SIG-M5 (cell line): ENCODE measurements at regions not wholly inside any gene's neighbourhood (a gene's known extent, or its start where the extent isn't known, plus 50 kb on each side); places are given as distances from the start of the nearest gene placed in this dataset.
"Not testable (repeated sequence)": the region's sequence is repeated elsewhere in the genome, so short reads cannot be mapped to it uniquely, and the experiment has no call there.

Experiments used
- DNase-seq: peaks from one replicate; lab custom pipeline; 2025; lab: John Stamatoyannopoulos, UW

DNA sequence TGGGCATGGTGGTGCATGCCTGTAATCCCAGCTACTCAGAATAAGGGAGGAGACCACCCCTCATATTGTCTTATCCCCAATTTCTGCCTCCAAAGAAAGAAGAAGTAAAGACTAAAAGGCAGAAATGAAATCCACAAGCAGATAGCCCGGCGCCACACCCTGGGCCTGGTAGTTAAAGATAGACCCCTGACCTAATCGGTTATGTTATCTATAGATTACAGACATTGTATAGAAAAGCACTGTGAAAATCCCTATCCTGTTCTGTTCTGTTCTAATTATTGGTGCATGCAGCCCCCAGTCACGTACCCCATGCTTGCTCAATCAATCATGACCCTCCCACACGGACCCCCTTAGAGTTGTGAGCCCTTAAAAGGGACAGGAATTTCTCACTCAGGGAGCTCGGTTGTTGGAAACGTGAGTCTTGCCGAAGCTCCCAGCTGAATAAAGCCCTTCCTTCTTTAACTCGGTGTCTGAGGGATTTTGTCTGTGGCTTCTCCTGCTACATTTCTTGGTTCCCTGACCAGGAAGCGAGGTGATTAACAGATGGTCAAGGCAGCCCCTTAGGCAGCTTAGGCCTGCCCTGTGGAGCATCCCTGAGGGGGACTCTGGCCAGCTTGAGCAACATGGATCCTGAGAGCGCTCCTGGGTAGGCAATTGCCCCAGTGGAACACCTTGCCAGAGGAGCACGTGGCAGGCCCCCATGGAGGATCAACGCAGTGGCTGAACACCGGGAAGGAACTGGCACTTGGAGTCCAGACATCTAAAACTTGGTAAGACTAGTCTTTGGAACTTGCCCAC, 188.7 kb upstream of the NDUFV2 start:
- not testable (repeated sequence) for DNase-seq

DNA sequence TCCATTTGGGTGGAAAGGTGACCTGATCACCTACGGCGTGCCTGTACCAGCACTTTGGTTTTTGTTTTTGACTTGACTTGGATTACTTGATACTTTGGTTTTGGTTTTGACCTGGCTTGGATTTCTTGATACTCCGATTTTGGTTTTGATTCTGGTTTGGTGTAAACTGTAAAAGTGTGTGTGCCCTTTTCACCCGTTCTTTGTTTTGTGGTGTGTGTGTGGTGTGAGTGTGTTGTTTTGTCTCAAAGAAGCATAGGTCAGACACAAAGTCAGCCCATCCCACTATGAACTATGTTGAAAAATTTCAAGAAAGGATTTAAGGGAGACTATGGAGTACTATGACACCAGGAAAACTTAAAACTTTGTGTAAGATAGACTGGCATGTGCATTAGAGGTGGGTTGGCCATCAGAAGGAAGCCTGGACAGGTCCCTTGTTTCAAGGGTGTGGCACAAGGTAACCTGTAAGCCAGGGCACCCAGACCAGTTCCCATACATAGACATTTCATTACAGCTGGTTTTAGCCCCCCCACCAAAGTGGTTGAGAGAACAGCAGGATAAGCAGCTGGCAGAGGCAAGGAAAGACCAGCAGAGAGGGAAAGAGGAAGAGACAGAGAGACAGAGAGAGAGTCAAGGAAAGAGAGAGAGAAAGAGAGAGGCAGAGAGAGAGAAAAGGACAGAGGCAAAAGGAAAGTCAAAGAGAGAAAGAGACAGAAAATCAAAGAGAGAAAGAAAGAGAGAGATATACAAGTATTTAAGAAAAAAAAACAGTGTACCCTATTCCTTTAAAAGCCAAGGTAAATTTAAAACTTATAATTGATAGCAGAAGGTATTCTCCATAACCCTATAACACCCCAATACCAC, 187.9 kb upstream of the NDUFV2 start:
- DNase-seq, result not testable (repeated sequence)

DNA sequence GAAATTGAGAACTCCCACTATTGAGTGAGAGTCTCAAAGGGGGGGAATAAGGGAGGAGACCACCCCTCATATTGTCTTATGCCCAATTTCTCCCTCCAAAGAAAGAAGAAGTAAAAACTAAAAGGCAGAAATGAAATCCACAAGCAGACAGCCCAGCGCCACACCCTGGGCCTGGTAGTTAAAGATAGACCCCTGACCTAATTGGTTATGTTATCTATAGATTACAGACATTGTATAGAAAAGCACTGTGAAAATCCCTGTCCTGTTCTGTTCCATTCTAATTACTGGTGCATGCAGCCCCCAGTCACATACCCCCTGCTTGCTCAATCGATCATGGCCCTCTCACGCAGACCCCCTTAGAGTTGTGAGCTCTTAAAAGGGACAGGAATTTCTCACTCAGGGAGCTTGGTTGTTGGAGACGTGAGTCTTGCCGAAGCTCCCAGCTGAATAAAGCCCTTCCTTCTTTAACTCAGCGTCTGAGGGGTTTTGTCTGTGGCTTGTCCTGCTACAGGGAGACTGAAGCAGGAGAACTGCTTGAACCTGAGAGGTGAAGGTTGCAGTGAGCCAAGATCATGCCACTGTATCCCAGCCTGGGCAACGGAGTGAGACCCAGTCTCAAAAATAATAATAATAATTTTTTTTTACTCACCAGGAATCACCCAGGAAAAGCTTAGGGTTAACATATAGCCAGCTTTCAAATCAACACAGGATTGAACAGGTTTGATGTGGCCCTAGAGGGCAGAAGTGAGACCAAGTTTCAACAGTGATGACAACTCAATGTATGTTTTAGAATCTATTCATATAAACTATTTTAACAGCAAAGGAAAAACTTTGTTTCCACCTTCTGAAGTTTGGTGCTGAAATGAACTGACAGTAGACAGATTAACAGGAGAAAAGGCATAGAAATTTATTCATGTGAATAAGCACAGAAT, 181.4 kb upstream of the NDUFV2 start:
- not testable (repeated sequence) for DNase-seq

GRCh38 chr18:8926464-8926863, 176.0 kb upstream of the NDUFV2 start:
- no peak for DNase-seq

GRCh38 chr18:8928044-8928443, 174.5 kb upstream of the NDUFV2 start:
- DNase-seq, result no peak

- no peak for DNase-seq
Observed at GRCh38 chr18:8928847-8929780, 173.4 kb upstream of the NDUFV2 start.

DNA sequence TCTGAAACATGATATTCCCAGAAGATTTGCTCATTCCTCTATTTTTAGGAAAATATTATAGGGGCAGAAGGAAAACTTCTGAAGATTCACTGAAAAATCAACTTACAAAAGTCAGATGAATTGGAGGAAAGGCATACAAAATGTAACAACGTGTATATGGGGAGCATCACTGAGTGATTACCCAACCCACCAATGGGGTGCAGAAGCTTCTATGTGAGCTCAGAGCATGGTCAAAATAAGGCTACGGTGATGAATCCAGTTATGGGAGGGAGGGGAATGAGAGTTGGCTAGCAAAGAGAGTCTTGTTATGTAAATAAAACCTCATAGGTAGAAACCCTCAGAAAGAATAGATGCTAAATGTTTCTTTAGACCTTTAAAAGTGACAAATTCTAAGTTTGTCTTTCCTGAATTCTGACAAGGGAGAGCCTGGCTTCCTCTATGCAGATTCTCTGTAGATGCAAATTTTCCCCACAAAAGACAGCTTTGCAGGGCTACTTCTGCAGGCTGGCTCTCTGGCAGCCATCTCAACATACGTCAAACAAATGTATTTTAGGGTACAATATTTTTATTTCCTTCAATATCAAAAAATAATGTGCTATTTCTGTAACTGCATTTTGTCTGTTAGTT, 171.4 kb upstream of the NDUFV2 start:
- DNase-seq, result no peak

GRCh38 chr18:8932866-8933265, 169.6 kb upstream of the NDUFV2 start:
- DNase-seq, result no peak

DNA sequence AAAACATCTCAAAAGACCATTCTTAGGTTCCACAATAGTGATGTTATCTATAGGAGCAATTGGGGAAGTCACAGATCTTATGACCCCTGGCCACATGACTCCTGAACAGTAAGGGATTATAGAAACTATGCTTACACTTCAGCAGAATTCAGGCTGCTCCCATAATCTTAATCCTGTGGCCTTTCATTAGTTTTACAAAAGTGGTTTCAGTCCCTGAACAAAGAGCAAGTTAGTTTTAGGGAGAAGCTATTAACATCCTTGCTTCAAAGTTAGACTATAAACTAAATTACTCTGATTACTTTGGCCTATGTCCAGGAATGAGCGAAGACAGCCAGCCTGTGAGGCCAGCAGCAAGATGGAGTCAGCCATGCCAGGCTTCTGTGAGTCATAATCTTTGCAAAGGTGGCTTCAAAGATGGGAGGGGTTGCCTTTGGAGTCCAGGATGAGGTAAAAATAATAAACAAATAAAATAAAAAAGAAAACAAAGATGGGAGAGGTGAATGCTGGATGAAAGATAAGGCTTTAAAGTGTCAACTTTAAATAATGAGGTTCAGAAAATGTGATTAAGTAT, 168.7 kb upstream of the NDUFV2 start:
- DNase-seq, result no peak

DNA sequence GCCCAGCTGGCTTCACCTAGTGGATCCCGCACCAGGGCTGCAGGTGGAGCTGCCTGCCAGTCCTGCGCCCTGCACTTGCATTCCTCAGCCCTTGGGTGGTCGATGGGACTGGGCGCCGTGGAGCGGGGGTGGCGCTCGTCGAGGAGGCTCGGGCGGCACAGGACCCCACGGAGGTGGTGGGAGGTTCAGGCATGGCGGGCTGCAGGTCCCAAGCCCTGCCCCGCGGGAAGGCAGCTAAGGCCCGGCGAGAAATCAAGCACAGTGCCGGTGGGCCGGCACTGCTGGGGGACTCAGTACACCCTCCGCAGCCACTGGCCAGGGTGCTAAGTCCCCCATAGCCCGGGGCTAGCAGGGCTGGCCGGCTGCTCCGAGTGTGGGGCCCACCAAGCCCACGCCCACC, 167.2 kb upstream of the NDUFV2 start:
- not testable (repeated sequence) for DNase-seq

DNA sequence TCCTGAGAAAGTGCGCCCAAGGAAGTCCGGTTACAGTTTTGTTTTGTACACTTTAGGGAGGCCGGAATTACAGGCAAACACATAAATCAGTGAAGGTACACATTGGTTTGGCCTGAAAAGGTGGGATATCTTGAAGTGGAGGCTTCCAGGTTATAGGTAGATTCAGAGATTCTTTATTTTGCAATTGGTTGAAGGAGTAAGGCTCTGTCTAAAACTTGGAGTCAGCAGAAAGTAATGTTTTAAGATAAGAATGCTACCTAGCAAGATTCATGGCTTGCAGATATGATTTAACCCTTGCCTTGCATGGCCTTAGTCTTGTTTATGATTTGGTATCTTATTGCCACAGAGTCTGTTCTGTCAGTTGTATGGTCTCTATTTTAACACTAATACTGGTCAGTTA, 165.9 kb upstream of the NDUFV2 start:
- DNase-seq, result no peak

DNA sequence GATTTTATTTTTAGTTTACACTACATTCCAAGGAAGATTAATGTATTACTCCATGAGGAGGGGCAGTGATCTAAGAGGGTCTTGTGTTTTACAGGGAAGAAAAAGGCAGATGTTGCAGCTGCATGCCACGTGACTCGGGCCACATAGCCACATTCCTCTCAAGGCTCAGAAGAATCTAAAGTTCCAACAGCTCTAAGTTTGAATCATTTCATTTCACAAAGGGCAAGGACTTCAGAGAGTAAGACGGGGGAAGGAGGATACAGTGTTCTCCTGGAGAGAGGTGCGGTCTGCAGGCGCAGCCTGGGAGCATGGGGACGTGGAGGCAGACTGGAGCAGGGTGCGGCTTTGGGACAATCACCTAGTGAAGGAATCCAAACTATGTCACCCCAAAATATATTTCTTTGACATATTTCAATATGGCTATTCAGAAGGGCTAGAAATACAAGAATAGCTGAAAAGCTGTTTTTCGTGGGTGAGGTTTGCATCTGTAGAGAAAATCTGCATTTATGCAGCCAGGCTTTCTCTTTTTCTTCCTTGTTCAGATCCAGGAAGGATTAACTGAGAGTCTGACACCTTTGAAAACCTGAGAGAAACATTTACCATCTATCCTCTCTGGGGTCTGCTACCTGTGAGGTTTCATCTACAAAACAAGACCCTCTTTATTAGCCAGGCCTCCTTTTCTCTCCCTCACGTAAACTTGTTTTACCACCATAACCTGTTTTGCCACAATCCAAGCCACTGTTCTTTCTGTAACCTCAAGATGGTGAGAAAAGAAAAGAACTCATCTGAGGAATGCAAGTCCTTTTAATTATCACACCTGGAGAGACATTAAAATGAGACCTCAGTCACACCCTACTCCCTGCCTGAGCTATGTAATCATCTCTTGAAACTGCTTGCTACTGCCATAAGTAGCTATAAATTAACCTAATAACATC, 165.1 kb upstream of the NDUFV2 start:
- no peak for DNase-seq

GRCh38 chr18:8938817-8939216, 163.7 kb upstream of the NDUFV2 start:
- DNase-seq, result no peak

DNA sequence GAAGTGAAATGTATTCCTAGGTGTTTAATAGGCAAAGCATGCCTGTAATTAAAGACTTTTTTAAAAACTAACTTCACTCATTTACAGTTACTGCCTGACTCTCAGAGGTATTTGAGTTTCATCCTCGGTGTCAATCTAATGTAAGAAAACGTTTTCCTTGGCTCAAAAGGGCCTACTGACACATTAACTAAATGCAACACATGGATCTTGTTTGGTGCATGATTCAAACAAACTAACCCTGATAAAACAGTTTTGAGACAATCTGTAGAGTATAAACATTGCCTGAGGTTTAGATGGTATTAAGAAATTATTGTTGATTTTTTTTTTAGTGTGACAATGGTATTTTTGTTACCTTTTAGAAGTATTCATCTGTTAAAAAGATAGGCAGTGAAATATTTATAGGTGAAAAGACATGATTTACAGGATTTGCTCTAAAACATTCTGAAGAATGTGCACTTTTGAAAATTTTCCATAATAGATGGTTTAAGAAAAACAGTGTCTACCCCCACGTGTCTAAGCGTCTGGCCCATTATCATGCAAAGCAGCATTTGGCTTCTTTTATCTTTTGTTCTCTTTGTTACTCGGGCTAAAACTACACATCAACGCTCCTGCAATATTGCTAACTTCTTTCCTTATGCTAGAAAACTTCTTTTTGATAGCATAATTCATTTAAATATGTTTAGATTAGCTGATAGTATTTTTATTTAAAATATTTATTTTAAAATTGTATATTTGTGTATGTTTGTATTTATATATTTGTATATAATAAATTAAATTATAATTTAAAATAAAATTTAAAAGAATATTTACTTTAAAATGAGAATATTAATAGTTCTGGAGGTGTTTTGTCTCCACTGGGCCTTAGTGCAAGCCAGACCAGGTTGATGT, 160.2 kb upstream of the NDUFV2 start:
- no peak for DNase-seq

- no peak for DNase-seq
Observed at GRCh38 chr18:8942909-8943545, 159.5 kb upstream of the NDUFV2 start.

GRCh38 chr18:8943900-8944870, 158.3 kb upstream of the NDUFV2 start:
- DNase-seq, result no peak
